ENCODE measurements at regions not wholly inside any gene's neighbourhood (a gene's known extent, or its start where the extent isn't known, plus 50 kb on each side); places are given as distances from the start of the nearest gene placed in this dataset.

GRCh38 chr3:150041877-150042276 lies 71.2 kb upstream of the PFN2 start:
- Histone ChIP-seq H3K4me3 (ENCODE audit: low read length in 3 of 3) (no peak overlapping the region), H3K27ac (ENCODE audit: low read depth in 2 of 2, low read length in 2 of 2) (no peak overlapping the region), H3K9ac (ENCODE audit: low read length in 3 of 3) (no peak overlapping the region), H3K9me3 (ENCODE audit: control insufficient read depth in 2 of 3, insufficient read depth in 1 of 3, low read length in 3 of 3) (peaks cover 0 to 18% (median 1%) of the 10 kb centered on the region in 3 donors), H3K27me3 (ENCODE audit: control insufficient read depth, insufficient read depth, low read length) (no peaks in the 10 kb centered on the region), H3K36me3 (ENCODE audit: control insufficient read depth in 2 of 3, insufficient read depth in 3 of 3, low read length in 3 of 3) (no peaks in the 10 kb centered on the region), H3K4me1 (ENCODE audit: control insufficient read depth in 2 of 3, insufficient read depth in 2 of 3, low read depth in 1 of 3, low read length in 3 of 3) (no peaks in the 10 kb centered on the region)
- DNase-seq (no peak), FAIRE-seq (no peak)
- intact Hi-C loops (cut with DNase I): no loop called here
- TF ChIP-seq CTCF (IDR thresholded peaks at IDR 0.05; ENCODE audit: borderline replicate concordance, extremely low read depth, insufficient read depth): no peak

- H3K9me3 ChIP-seq (ENCODE audit: control insufficient read depth in 2 of 3, insufficient read depth in 1 of 3, low read length in 3 of 3): peaks cover 0 to 18% (median 1%) of the 10 kb centered on the region in 3 donors
- H3K4me1 ChIP-seq (ENCODE audit: control insufficient read depth in 2 of 3, insufficient read depth in 2 of 3, low read depth in 1 of 3, low read length in 3 of 3): no peaks in the 10 kb centered on the region
- no peak overlapping the region for H3K27ac ChIP-seq (ENCODE audit: low read depth in 2 of 2, low read length in 2 of 2)
- H3K36me3 ChIP-seq (ENCODE audit: control insufficient read depth in 2 of 3, insufficient read depth in 3 of 3, low read length in 3 of 3): no peaks in the 10 kb centered on the region
- intact Hi-C loops (cut with DNase I): no loop called here
- no peak overlapping the region for H3K4me3 ChIP-seq (ENCODE audit: low read length in 3 of 3)
- H3K27me3 ChIP-seq (ENCODE audit: control insufficient read depth, insufficient read depth, low read length): no peaks in the 10 kb centered on the region
- no peak overlapping the region for H3K9ac ChIP-seq (ENCODE audit: low read length in 3 of 3)
- no peak for FAIRE-seq
- TF ChIP-seq CTCF (IDR thresholded peaks at IDR 0.05; ENCODE audit: borderline replicate concordance, extremely low read depth, insufficient read depth): no peak
- no peak for DNase-seq
These were observed 69.4 kb upstream of the PFN2 start for GRCh38 chr3:150040097-150040496.

GRCh38 chr3:150038830-150039229 lies 68.1 kb upstream of the PFN2 start:
- Histone ChIP-seq H3K36me3 (ENCODE audit: control insufficient read depth in 2 of 3, insufficient read depth in 3 of 3, low read length in 3 of 3) (no peaks in the 10 kb centered on the region), H3K9me3 (ENCODE audit: control insufficient read depth in 2 of 3, insufficient read depth in 1 of 3, low read length in 3 of 3) (peaks cover 0 to 18% (median 1%) of the 10 kb centered on the region in 3 donors), H3K27ac (ENCODE audit: low read depth in 2 of 2, low read length in 2 of 2) (no peak overlapping the region), H3K9ac (ENCODE audit: low read length in 3 of 3) (no peak overlapping the region), H3K27me3 (ENCODE audit: control insufficient read depth, insufficient read depth, low read length) (no peaks in the 10 kb centered on the region), H3K4me1 (ENCODE audit: control insufficient read depth in 2 of 3, insufficient read depth in 2 of 3, low read depth in 1 of 3, low read length in 3 of 3) (no peaks in the 10 kb centered on the region), H3K4me3 (ENCODE audit: low read length in 3 of 3) (peak overlapping the region in 2 of 3 donors; percentile 15 to 33)
- DNase-seq (no peak), FAIRE-seq (no peak)
- intact Hi-C loops (cut with DNase I): no loop called here
- no peak for TF ChIP-seq CTCF (IDR thresholded peaks at IDR 0.05; ENCODE audit: borderline replicate concordance, extremely low read depth, insufficient read depth)

- H3K4me1 ChIP-seq (ENCODE audit: control insufficient read depth in 2 of 3, insufficient read depth in 2 of 3, low read depth in 1 of 3, low read length in 3 of 3): no peaks in the 10 kb centered on the region
- FAIRE-seq: no peak
- TF ChIP-seq CTCF (IDR thresholded peaks at IDR 0.05; ENCODE audit: borderline replicate concordance, extremely low read depth, insufficient read depth): no peak
- DNase-seq: no peak
- no peak overlapping the region for H3K27ac ChIP-seq (ENCODE audit: low read depth in 2 of 2, low read length in 2 of 2)
- peaks cover 0 to 8% (median 0%) of the 10 kb centered on the region in 3 donors for H3K9me3 ChIP-seq (ENCODE audit: control insufficient read depth in 2 of 3, insufficient read depth in 1 of 3, low read length in 3 of 3)
- no peaks in the 10 kb centered on the region for H3K36me3 ChIP-seq (ENCODE audit: control insufficient read depth in 2 of 3, insufficient read depth in 3 of 3, low read length in 3 of 3)
- no peak overlapping the region for H3K4me3 ChIP-seq (ENCODE audit: low read length in 3 of 3)
- intact Hi-C loops (cut with DNase I): no loop called here
- H3K9ac ChIP-seq (ENCODE audit: low read length in 3 of 3): no peak overlapping the region
- H3K27me3 ChIP-seq (ENCODE audit: control insufficient read depth, insufficient read depth, low read length): no peaks in the 10 kb centered on the region
These were observed 66.1 kb upstream of the PFN2 start for GRCh38 chr3:150036780-150037179.

All from kidney (tissue), 13 donors.